ENCODE measurements at regions not wholly inside any gene's neighbourhood (a gene's known extent, or its start where the extent isn't known, plus 50 kb on each side); places are given as distances from the start of the nearest gene placed in this dataset.
"Not testable (repeated sequence)": the region's sequence is repeated elsewhere in the genome, so short reads cannot be mapped to it uniquely, and the experiment has no call there.

DNA sequence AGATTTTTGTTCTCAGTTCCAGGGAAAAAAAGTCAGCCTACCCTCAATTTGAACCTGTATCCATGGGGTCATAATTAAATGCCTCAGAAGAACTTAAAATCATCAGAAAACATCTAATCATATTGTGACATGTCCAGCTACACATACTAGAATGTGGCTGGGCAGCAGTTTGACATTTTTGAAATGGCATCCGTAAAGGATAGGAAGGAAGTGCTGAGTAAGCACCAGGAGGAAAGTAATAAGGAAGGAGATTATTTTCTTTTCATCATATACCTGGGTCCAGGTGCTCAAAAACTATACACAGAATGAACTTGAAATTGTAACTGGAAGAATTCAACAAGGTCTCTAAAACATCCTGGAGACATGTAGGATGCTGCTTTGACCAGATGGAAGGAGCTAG, 116.9 kb upstream of the RAI14 start:
- DNase-seq: no peak

DNA sequence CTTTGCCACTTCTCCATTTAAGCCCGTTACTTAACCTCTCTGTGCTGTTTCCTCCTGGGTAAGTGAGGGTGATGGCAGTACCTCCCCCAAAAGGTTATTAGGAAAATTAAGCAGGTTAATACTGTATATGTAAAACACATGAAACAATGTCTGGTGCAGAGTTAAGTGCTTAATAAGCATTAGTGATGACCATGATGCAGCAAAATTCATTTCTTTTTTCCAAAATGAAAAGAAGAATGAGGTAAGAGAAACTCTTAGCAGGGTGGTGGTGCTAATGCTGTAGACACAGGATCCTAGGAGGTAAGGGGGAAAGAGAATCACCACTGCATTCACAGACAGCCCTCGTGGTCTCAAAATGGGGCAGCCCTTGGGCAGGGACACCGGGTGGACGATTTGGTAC, 115.1 kb upstream of the RAI14 start:
- DNase-seq: no peak

DNA sequence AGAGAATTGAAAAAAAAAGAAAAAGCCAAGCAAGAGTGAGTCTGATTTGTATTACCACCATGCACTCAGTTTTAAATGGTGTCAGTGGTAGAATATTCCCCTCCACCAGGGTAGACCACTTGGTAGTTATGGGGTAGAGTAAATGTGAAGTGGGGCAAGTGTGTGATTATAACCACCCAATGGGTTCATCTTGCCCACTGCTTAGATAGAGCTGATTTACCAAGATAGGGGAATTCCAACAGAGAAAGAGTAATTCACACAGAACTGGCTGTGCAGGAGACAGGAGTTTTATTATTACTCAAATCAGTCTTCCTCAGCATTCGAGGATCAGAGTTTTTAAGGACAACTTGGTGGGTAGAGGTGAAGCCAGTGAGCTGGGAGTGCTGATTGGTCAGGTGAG, 113.3 kb upstream of the RAI14 start:
- DNase-seq: no peak

DNA sequence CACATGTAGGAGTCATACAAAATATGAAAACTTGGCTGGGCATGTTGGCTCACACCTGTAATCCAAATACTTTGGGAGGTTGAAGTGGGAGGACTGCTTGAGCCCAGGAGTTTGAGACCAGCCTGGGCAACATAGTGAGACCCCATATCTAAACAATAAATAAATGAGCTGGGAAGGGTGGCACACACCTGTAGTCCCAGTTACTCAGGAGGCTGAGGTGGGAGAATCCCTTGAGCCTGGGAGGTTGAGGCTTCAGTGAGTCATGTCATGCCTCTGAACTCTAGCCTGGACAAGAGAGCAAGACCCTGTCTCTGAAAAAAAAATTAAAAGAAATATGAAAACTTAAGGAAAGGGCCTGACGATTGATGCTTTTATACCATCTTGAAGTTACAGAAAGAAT, 112.4 kb upstream of the RAI14 start:
- DNase-seq: no peak

DNA sequence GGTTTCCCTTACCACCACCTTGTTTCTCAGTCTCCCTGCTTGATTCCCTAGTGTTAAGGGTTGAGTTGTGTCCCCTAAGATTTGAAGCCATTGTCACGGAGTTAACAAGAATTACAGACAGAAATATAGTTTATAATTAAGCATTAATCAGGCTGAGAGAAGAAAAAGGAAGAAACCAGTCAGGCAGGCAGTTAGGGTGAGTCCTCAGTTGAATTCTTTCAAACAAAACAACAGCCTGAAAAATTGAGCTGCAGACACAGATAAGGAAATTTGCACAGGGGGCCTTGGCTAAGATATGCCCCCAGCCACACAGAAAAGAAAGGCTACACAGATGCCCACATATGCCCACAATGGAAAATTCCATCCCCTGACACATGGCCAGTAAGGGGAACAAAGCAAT, 111.7 kb upstream of the RAI14 start:
- DNase-seq: no peak

DNA sequence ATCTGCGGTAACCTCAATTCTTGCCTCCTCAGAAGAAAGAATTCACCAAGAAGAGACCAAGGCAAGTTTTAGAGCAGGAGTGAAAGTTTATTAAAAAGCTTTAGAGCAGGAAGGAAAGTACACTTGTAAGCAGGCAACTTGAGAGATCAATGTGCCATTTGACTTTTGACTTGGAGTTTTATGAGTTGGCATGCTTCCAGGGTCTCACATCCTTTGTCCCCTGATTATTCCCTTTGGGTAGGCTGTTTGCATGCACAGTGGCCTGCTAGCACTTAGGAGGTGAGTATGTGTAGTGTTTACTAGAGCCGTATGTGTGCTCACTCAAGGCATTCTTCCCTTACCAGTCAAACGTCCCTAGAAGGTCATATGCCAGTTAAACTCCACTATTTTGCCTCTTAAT, 111.0 kb upstream of the RAI14 start:
- no peak for DNase-seq

DNA sequence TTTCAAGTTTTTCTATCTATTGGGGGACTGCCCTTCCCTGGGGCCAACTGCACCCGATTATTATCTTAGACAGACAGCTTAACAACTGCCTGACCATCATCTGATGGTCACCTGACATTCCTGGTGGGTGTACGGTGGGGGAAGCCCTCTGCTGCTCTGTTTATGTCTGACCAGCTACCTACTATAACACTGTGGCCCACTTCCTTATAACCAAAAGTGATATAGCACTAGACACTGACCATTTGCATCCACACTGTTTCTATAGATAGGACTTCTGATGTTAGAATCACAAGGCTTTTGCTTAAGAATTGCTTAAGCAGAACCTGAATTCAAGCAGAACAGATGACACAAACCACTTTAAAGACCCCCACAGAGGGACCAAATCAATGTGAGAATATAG, 110.5 kb upstream of the RAI14 start:
- no peak for DNase-seq

DNA sequence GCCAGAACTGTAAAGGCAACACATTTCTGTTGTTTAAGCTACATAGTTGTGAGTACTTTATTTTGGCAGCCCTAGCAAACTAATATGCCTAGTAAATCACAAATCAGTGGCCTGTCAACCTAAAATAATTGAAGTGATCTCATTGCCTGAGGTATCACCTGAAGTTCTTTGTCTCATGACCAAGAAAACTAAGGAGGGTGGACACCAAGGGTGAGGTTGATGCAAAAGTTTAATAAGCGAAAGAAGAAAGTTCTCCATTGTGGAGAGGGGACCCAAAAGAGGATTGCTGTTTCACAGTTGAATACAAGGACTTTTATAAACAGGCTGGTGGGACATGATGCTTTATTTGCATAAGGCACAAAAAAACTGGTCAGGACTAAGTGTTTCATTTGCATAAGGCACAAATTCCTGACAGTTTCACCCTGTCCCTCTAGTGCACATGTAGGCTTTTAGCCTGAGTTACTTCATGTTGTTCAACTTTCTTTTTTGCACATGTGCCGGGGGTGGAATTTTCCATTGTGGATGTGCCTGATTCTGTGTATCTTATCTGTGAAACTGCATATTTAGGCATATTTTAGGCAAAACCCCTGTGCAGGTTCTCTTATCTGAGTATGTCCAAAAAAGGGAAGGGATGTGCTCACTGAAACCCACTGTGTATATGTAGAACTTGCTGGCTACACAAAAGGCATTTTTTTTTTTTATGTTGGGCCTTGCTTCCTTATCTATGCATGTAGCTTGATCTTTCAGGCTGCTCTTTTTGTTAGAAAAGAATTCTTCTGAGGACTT, 108.6 kb upstream of the RAI14 start:
- DNase-seq: no peak

DNA sequence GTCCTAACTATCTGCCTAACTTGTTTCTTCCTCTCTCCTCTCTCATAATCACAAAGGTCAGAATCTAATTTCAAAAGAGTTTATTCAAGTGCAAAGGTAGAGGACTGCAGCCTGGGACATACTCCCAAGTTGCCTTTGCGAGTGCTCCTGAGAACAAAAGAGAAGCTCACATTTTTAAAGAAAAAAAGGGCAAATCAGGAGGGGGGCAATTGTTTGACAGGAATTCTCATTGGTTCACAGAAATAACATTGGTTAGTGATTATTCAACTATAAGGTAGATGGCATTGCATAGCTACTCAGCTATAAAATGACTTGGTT, 108.1 kb upstream of the RAI14 start:
- no peak for DNase-seq

DNA sequence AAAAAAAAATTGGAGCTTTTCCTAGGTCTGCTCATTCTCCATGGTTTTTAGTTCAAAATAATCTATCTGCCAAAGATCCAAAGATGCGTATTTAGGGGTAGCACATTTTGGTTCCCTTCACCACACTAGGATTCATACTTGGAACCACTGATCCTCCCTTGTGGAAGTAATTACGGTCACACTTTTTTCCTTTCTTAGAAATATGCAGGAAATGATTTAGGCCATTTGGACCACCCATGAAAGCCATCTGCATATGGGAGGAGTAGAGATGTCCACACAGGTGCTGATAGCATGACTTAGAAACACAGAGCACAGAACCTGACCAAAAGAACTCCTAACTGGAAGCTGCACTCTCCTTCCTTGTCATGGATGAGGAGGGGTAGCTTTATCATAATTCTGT, 105.9 kb upstream of the RAI14 start:
- DNase-seq: no peak

DNA sequence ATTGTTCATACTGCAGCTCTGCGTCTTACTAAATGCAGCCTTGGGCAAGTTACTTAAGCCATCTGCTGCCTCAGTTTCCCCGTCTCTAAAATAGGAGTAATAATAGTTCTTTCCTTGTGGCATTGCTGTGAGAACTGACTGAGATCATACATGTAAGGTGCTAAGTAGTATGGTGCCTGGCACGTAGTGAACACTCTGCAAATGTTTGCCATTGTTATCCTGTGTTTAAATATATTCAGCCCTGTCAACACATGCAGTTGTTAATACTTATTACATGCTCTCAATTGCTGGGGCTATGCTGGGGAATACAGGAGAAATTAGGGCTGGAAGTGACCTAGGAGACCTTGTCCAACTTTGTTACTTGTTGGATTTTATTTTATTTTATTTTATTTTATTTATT, 105.2 kb upstream of the RAI14 start:
- no peak for DNase-seq

DNA sequence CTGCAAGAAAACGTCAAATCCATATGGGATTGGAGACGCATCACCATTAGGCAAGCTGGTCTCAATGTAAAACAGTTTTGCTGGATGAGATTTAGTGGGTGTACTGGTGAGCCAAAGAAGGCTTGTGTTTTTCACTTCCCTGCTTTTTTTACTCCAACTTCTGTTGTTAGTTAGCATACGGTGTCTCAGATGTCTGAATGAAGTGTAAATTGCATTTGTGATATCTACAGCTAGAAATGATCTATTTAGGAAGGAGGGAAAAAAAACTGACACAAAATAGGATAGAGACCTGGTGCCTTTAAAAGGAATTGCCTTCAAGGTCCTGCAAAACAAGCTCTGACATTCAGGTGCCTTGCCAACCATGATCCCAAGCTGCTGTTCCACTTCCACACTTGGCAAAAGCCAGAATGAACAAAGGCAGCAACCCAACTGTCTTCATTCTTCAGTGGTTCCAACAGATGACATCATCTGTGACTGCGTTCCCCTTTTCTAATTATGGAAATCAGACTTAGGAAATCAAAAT, 104.2 kb upstream of the RAI14 start:
- DNase-seq: no peak

DNA sequence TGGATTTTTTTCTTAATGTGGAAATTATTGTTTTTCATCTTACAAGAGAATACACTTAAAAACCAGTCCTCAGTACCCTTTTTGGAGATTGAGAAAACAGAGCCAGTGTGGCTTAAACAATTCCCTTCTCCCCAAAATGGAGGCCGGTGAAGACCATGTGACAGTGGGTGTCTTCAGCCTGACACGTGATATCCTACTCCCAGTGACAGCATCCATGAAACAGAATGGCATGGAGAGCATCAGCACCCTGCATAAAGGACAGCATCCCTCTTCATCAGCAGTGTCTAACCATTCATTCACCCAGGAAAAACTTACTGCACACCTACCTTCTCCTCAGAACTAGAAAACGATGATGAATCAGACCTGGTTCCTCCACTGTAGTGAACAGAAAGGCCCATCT, 103.4 kb upstream of the RAI14 start:
- DNase-seq: no peak

DNA sequence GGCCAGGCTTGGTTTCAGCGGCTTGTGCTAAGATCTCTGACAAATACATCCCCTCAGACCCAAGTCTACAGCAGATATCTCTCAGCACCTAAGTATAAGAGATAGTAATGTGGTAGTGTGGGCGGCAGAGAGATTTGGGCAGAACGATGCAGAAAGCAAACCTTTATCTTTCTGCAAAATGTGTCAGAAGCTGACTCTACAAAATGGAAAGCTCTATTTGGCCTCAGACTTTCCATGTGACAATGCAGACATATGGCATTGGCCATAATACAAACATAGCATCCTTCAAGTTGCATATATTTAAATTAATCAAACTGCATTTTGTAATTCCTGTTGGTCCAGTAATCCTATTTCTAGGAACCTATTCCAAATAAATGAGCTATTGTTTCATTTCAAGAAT, 102.5 kb upstream of the RAI14 start:
- no peak for DNase-seq

DNA sequence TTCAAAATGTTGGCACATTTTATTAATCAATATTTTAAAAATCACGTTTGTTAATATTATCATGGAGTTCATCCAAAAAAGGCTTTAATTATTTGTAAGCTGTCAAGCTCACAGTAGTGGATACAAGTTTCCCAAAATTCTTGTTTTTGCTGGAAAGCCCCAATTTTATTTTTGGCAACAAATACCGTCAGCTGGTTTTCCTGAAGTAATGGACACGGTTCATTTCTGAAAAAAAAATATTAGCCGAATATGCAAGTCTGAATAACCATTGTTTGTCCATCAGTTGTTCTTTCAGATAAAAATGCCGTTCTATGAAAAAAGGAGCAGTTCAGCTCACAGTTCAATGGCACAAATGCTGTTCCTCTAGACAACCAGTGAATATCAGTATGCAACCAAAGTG, 101.5 kb upstream of the RAI14 start:
- DNase-seq: no peak

DNA sequence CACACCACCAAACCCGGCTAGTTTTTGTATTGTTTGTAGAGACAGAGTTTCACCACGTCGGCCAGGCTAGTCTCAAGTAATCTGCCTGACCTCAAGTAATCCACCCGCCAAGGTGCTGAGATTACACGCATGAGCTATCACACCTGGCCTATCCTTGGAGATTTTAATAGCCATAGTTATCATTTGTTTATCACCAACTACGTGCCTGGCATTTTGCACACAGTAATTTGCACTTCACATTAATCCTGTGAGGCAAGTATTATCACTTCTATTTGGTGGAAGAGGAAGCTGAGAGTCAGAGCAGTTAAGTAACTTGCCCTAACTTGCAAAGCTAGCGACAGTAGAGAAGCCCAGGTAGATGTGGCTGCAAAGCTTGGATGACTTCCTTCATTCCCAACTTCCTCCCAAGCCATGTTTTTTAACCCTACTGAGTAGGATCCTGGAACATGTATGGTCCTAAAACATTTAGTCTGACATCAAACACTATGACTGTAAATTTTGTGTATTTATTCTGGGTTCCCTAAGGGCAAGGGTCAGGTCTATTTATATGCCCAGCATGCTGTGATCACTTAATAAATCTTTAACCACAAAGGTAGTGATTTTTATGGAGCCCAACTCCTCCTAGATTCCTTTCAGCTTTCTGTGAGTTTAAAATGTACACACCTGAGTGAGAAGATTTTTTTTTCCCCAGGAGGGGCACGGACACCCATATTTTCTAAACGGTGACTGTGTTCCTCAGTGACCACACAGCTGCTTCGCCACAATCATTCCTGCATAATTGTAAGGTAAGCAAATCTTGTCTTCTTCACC, 100.2 kb upstream of the RAI14 start:
- DNase-seq: no peak

DNA sequence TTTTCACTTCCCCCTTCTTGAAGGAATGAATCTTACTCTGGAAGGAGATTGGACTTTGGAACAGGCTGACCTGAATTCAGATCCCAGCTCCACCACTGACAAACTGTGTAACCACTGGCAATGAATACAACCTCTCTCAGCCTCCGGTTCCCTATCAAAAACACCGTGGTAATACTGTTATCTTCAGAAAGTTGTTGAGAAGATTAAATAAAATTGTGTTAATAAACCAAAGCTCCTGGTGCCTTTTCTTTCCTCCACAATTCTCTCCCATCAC, 99.7 kb upstream of the RAI14 start:
- DNase-seq: no peak

DNA sequence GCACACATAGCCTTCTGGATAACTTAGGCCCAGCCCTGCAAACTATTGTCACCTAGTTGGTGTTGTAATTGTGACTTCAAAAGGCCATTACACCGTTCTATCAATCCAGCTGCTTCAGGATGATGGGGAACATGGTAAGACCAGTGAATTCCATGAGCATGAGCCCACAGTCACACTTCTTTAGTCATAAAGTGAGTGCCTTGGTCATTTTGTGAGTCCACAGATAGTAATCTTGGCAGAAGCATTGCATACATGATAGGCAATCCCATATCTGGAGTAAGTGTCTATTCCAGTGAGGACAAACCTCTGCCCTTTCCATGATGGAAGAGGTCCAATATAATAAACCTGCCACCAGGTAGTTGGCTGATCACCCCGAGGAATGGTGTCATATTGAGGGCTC, 94.5 kb upstream of the RAI14 start:
- not testable (repeated sequence) for DNase-seq

DNA sequence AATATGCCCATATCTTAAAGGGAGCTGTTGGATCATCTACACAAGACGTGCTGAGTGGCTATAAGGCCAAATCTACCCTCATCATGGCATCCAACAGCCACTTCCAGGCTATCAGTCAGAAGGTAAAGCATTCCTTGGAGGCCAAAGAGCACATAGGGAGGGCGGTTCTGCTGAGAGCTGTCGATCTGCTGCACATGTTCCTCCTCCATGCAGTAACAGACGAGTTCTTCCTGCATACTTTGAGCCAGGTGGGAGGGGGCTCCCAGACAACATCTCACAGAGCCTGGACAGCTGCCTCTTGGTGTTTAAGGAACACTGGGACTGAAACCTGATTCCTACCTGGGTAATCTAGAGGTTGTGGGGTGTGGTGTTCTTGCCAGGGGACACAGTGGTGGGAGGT, 93.3 kb upstream of the RAI14 start:
- no peak for DNase-seq

DNA sequence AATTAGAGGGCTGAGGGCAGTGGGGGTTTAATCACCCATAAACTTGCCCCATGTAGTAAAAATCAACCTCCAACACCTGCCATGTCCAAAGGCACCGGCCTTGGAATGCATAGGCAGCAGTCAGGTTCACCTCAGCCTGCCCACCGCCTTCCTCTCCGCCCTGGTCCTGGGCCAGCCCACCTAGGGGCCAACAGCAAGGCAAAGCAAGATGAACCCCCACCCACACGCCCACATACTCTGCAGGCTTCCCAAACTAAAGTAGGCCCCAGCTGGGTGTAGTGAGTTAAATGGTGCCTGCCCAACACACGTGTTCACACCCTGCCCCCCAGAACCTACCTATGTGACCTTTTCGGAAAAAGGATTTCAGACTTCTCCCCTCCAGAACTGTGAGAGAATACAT, 92.9 kb upstream of the RAI14 start:
- no peak for DNase-seq

DNA sequence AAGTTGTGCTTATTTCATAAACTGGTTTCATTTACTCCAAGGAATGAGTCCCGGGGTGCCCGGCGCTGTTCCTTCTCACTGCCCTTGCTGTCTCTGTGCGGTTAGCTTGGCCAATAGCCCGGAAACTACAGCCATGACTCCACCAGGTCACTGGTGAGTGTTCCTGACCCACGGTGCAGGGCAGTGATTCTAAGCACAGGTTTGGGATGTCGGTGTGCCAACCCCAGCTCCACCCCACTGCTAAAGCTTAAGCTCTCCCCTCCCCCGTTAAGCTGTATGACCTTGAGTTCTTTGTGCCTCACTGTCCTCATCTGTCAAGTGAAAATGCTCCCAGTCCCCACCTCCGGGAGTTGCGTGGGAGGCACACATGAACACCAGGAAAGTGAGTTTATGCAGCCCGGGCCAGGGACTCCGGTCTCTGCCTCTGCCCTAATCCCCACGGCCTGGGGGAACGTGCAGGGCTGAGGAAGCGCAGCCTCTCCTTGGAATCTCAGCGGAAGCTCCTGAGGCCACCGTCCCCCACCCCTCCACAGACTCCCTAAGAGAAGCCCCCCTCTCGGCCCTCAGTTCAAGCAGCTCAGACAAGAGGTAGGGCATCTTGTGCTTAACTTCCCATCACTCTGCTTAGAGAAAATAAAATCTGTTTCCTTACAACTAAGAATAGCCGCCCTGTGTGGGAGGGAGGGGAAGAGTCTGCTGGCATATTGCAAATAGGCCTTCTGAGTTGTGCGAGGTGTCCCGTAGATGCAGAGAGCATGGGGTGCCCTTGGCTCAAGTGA, 92.0 kb upstream of the RAI14 start:
- DNase-seq: no peak

DNA sequence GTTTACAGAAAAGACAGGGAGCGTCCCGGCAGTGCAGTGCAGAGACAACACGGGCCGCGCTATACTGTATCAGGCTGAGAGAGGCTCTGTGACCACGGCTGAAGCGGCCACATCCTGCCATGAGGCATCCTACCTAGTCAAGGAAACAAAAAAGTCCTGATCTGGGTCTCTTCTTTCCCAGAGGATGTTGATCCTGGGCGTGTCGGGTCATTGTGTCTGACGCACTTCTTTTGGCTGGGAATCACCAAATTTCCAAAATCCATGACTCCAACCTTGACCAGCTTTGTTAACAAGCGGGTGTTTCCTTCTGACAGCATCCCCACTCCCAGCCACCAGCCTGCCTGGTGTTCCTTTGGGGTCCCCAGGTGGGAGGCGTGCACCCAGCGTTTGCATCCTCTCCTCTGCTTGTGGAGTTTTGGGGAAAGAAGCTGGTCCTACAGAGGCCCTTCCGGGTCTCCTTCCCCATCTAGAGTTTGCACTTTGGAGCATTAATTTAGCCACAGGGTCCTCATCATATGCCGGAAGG, 91.4 kb upstream of the RAI14 start:
- no peak for DNase-seq

DNA sequence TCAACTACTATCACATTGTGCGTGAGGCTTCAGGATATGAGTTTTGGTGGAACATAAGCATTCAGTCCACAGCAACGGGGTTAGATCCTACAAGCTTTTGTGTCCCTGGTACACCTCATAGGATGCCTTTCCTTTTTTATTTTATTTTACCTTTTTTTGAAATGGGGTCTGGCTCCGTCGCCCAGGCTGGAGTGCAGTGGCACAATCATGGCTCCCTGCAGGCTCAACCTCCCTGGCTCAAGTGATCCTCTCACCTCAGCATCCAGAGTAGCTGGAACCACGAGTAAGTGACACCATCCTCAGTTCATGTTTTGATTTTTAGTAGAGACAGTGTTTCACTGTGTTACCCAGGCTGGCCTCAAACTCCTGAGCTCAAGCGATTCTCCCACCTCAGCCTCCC, 86.0 kb upstream of the RAI14 start:
- DNase-seq: no peak

All from CD4-positive, alpha-beta T cell treated with Interleukin-4 for 4 hours (primary cell).